Germinal center (tissue), 1 donor: ENCODE measurements at regions not wholly inside any gene's neighbourhood (a gene's known extent, or its start where the extent isn't known, plus 50 kb on each side); places are given as distances from the start of the nearest gene placed in this dataset.
"Not testable (repeated sequence)": the region's sequence is repeated elsewhere in the genome, so short reads cannot be mapped to it uniquely, and the experiment has no call there.

Experiments used
- DNase-seq: peaks from one replicate; pipeline ENCODE4 v3.0.0; 2012; ENCODE audit warnings: mixed read lengths, low spot score

DNA sequence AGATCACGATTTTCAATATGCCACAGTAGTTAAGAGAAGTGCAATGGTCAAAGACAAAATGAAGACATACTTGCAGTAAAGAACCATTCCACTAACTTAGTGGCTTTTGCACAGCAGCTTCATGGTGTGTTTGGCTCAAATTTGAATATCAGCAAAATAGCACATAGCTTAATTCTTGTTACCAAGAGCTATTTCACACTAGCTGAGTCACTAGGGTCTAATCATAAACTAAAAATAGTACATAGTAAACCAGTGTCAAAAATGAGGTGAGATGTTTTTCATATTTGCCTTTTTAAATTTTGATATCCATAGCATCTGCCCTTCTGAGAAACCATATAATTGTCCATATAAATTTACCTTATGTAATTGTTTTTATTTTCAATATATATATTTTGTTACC, 325.0 kb upstream of the LUZP2 start:
- no peak for DNase-seq

DNA sequence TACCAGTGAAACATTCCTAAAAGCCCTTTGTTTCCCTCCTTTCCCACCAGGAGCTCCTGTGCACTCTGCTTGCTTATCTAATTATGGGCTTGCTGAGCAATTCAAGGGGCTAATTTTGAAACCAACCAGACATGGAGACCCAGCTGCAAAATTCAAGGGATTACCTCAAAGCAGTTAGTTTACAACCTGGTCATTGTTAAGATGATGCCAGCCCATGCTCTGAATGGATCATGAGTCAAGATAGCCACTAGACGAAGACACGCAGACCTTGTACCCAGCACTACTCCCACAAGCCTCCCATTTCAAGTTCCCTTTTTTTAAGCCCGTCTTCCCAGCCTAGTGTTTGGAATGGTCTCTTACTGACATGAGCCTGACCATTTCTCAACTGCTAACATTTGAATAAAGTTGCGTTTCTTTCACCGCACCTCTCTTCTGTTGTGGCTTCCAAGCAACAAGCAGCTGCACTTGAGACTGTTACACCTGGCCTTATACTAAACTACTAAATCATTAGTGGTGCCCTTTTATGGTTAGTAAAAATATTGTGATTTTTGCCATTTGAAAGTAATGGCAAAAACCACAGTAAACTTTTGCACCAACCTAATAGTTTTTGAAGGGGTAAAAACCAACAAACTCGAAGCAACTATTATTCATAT, 315.3 kb upstream of the LUZP2 start:
- DNase-seq: no peak

DNA sequence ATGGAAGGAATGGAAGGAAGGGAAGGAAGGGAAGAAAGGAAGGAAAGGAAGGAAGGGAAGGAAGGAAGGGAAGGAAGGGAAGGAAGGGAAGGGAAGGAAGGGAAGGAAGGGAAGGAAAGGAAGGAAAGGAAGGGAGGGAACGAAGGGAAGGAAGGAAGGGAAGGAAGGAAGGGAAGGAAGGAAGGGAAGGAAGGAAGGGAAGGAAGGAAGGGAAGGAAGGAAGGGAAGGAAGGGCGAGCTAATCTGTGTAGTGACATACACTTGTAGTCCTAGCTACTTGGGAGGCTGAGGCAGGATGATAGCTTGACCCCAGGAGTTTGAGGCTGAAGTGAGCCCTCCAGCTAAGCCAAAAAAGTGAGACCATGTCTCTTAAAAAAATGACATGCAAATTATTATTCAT, 311.3 kb upstream of the LUZP2 start:
- not testable (repeated sequence) for DNase-seq

DNA sequence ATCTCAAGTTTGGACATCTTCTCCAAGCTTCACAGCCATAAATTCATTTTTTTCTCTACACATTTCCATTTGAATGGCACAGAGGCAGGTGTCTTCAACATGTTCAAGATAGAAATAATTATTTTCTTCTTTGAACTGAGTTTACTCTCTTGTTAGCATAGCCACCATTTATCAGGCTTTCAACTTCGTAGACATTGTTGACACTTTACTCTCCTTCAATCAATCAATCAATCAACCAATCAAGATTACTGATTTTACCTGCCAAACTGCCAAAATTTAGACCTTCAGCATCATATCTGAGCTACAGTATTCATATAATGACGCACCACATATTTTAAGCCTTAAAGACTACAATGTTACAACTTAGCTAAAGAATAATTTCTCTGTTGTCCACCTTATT, 300.1 kb upstream of the LUZP2 start:
- no peak for DNase-seq

DNA sequence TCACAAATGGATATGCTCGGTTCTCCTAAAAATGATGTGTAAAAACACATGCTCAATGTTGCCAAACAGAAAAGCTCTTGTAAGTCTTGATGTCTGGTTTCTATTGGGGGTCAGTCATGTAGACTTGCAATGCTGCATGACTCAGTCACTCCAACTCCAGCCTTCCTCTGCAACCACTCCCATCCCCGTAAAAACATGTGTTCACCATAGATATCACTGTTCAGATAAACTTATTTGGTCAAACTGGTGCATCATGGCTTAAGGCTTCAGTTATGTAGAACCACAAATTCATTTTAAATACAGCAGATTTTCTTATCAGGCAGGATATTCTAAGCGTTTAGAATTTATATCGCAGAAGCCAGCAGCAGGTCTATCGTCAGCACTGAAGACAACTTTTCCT, 298.4 kb upstream of the LUZP2 start:
- DNase-seq: no peak

DNA sequence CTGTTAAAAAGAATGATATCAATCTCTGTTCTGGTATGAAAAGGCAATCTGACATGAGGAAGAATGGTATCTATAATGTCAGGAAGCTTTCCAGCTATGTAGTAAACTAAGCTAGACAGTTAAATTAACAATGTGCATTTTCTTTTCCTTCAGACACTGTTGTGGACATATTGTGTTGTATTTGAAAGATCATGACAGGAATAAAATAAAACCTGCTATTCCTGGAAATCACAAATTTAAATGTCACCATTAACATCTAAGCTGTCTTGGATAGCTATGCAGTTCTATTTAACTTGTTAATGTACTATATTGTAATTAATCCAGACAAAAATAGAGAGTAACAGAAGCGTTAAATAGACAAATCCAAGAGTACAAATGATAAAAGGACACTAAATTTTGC, 297.4 kb upstream of the LUZP2 start:
- DNase-seq: no peak

DNA sequence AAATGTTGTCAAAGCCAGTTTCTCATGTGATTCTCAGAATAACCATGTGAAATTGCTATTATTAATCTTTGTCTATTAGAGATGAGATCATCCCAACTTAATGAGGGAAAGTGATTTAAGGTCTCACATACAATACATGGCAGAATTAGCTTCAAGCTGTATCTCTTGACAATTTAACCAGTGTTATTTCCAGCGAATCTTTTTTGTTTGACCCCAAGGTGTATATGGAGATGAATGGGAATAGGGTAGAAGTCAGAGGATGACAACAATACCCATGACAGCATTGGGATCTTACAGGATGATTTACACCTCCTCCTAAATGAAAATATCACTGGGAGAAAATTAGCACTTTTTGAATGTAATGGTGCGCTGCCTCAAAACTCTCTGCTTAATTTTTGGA, 290.8 kb upstream of the LUZP2 start:
- no peak for DNase-seq

DNA sequence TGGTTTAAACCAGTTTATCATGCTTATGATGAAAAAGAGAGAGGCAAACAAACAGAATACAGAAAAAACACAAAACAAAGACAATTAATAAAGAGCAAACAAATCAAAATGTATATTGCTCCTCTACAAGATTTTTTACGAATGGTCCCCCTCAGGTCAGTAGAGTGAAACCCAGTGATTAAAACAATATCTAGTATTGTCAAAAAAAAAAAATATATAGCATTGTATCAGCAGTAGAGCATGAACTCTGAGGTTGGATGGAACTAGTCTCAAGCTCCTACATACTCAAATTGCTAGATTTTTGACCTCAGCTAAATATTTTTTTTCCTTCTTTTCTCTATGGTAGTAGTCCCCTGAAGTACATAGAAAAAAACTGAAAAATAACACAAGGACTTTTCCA, 290.3 kb upstream of the LUZP2 start:
- DNase-seq: no peak

DNA sequence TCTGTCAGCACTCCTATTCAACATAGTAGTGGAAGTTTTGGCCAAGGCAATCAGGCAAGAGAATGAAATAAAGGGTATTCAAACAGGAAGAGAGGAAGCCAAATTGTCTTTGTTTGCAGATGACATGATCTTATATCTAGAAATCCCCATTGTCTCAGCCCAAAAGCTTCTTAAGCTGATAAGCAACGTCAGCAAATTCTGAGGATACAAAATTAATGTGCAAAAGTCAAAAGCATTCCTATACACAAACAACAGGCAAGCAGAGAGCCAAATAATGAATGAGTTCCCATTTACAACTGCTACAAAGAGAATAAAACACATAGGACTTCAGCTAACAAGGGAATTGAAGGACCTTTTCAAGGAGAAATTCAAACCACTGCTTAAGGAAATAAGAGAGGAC, 280.4 kb upstream of the LUZP2 start:
- DNase-seq: no peak

DNA sequence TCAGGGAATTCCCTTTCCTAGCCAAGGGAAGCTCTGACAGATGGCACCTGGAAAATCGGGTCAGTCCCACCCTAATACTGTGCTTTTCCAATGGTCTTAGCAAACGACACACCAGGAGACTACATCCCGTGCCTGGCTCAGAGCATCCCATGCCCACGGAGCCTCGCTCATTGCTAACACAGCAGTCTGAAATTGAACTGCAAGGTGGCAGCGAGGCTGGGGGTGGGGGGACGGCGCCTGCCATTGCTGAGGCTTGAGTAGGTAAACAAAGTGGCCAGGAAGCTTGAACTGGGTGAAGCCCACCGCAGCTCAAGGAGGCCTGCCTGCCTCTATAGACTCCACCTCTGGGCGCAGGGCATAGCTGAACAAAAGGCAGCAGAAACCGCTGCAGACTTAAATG, 279.5 kb upstream of the LUZP2 start:
- not testable (repeated sequence) for DNase-seq

DNA sequence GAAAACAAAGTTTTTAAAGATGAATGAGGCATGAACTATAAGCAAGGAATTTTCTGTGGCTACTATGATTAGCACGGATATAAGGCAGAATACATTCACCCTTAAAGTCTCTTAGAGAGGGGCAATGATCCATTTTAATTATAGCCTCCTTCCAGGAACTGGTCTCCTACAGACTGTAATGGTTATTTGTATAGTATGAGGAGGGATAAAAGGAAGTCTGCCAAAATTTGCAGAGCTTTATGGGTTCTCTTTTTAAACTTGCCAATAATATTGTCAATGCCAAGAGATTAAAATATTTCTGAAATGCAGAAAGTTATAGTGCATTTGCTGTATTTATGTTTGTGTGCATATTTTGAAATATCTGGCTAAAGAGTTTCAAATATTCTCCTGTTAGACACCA, 271.4 kb upstream of the LUZP2 start:
- DNase-seq: no peak

DNA sequence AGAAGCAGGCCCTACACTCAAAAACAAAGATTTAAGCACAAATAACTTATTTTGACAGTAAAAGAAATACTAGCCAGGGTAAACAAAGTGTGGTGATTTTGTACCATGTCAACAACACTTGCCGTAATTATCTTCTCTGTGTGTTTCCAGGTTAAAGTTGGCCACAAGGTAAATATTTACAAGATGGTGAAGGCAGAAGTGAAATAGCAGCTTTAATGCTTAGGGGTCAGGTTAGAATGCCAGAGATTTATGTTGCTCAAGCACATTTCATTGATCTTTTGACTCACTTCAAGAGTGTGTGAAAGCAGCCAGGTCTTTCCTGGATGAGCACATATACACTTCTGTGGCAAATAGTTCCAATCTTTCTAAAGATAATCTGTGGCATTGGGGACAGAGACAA, 270.2 kb upstream of the LUZP2 start:
- no peak for DNase-seq

DNA sequence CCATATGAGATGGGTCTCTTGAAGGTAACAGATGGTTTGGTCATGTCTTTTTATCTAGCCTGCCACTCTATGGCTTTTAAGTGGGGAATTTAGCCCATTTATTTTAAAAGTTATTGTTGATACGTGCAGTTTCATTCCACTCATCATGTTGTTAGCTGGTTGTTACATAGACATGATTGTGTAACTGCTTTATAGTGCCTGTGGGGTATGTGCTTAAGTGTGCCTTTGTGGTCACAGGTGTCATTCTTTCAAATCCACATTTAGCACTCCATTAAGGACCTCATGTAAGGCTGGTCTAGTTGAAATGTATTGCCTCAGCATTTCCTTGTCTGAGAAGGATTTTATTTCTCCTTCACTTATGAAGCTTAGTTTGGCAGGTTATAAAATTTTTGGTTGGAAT, 263.8 kb upstream of the LUZP2 start:
- no peak for DNase-seq

DNA sequence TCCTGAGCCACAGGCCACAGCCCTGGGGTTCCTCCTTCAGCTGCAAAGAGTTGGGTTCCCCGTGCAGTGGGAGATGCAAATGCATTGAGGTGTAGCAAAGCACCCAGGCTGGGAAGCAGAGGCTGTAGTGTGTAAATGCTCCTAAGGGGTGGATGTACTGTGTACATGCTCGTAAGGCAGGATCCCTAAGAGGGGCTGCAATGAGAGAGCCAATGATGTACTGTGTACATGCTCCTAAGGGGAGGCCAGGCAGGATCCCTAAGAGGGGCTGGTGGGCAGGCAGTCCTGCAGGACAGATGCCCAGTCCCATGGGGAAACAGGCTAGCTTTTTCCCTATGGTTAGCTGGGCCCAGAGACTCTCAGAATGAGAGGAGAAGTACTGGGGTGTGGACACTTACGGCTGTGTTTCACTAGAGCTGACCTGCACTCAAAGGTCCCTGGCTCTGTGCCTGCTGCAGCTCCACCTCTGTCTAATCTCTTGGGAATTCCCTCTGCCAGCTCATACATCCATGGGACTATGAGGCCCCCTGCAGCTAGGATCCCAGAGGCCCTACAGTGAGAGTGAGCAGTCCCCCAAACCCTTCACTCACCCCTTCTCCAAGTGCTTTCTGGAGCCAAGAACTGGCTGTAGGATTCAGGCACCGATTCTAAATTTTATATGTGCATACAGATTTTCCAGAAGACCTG, 261.9 kb upstream of the LUZP2 start:
- no peak for DNase-seq

DNA sequence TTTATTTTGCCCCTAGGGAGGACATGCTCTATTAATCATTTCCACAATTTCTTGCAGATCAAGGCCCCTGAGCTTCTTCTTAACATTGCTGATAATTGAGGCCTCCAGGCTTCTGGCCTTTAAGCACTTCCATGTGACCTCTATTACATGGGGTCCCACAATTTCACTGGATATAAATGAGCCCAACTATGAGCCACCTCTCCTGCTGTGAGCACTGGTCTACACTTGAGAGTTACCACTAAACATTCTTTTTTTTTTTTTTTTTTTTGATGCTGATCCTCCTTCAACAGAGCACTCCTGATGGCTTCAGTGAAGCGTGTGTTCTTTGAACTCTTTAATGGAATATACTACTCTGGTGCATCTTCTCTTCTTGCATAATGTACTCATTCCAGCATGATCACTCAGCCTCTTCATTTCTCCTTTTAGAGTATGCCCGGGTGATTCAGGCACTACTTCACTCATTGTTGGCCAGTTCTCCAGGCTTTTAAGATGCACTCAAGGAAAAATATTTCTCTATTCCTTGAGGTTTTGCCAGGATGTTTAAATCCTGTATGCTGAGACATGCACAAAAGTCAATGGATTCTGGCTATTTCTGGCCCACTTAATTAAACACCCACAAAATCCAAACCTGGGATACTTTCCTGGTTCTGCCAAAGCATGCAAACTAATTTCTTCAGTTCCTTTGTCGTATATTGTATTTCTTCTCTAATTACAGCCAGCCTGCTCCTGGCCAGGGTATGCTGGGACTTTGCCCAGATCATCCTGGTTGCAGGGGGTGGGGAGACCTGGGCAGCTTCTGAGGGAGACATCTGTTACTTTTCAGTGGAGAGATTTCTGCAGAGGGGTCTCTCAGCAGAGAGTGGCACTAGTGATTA, 257.8 kb upstream of the LUZP2 start:
- DNase-seq: no peak

DNA sequence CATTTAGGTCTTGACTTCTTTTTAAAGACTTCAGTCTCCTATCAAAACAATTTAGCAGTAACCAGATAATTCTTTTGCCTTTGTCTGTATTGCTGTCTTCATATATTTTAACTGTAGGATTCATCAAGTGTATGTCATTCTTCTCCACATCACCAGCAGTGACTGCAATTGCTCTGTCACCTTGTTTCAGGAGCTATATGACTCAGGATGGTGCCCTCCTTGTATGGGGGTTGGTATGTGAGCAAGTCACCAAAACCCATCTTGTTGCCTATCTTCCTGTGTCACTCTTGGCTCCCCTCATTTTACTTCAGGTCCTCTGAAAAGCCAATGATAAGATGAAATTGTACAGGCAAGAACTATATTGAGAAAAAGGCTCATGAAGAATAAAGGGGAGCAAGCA, 256.9 kb upstream of the LUZP2 start:
- DNase-seq: no peak

DNA sequence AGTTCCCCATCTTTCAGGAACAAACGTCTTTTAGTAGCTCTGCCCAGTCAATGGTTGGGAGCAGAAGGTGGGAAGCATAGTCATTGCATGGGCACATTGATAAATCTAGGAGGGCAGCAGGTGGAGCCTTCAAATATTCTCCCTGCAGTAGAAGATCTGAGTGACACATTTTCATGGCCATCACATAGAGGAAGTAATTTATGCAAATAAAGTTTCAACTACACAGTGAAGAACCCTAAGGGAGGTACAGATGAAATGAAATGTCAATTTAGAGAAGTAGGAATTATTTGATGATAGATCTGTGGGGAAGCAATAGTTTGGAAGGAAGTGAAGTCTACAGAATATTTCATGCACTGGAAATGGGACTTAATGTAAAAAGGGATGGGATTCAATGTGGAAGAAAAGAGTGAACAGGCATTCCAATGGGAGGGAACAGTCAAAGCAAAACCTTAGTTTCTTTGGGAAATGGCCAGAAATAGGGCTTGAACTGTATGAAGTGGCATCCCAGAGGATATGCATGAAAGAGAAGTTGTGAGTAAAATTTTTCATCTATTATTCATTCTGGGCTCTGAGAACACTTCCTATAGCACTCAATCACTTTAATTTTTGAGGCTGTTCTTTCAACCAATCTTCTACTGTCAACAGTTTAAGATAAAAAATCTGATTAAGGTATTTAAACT, 256.2 kb upstream of the LUZP2 start:
- no peak for DNase-seq

DNA sequence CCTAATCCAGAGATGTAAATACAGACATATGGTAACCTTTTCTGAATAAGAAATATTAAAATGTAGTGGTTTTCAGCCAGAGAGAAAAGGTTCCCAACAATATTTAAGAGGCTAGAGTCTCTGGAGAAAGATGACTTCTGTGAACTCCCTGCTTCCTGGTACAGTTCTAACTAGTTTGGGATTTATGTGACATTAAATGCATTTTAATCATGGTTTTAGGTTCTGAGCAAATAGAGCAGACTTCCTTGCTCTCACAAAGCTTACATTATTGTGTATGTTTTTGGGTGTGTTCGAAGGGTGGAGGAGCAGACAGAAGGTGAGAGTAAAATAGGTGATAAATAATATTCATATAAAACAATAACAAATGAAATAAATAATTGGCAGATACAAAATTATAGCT, 250.1 kb upstream of the LUZP2 start:
- no peak for DNase-seq

DNA sequence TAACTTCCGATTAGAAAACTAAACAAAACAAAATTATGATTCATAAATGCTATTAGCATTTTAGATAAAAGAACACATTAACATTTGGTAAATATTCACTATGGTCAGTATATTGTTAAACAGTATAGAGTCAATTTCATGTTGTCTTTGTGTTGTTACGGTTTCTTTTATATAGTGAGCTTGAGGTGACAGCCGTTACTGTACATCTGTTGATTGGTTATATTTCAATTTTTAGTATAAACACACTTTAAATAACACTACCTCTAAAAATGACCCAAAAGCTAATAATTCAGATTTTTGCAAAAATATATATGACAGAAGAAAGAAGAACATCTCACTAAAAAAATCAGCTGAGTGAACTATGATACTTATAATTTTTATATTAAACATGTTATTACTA, 249.0 kb upstream of the LUZP2 start:
- no peak for DNase-seq

DNA sequence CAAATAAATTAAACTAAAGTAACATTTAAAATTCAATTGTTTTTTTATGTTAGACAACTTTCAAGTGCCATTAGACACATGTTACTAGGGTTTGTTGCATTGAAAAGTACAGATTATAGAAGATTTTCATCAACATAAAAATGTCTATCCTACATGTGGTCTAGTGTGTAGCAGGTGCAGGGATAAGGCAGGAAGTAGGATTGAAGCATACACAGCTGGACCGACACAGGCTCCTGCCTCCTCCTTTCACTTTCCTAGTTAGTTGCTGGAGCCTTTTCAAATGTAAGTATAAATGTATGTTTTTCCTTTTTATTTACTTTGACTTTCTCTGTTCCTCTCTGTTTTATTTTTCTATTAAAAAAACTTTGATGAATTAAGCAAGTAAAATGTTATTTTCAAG, 246.9 kb upstream of the LUZP2 start:
- no peak for DNase-seq

DNA sequence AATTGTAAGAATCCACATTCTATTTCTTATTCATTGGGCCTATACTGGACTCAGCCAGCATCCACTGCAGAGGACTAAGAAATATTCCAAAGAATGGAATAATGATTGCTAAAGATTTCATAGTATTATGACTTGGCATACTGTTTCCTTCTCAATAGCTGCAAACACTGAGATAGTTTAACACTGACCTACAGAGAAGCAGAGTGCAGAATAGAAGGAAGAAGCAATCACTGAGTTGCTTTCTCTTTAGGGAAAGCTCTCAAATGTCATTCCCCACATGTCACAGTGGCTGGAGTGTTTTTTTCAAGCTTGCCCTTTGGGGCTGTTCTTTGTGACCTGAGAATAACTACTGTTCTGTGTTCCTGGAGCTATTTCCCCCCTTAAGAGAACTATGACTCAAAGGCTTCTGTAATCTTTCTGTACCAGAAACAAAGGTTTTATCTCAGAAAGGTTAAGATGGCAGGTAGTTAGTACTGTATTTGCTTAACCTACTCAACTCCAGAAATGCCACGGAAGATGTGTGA, 243.6 kb upstream of the LUZP2 start:
- DNase-seq: no peak

DNA sequence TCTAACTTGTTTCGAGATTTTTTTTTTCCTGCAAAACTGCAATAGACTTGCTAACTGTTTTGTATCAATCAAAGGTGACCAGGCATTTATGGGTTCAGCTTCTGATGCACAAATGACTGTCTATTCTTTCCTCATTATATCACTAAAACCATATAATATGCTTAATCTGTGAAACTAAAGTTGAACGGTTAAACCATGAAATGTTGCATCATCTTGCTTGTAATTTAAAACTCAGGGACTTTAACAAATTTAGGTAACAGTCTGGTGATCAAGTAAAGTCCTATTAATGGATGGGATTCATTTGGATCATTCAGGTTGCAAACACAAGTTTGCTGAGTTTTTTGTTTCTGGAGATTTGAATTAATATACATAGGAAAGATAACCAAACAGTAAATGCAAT, 232.0 kb upstream of the LUZP2 start:
- no peak for DNase-seq
